ENCODE measurements at regions not wholly inside any gene's neighbourhood (a gene's known extent, or its start where the extent isn't known, plus 50 kb on each side); places are given as distances from the start of the nearest gene placed in this dataset.

GRCh38 chr18:11260961-11261461 is 111.6 kb upstream of the PIEZO2 start:
- Histone ChIP-seq H3K4me3 (no peak overlapping the region), H3K27ac (no peak overlapping the region), H3K27me3 (no peaks in the 10 kb centered on the region), H3K9me3 (peaks cover 0 to 23% (median 15%) of the 10 kb centered on the region in 4 donors), H3K36me3 (no peaks in the 10 kb centered on the region), H3K4me1 (no peaks in the 10 kb centered on the region)
- no peak for TF ChIP-seq POLR2A (IDR thresholded peaks at IDR 0.05)
- TF ChIP-seq POLR2AphosphoS5 (IDR thresholded peaks at IDR 0.05): no peak
- no peak for TF ChIP-seq EP300 (IDR thresholded peaks at IDR 0.05)
- TF ChIP-seq, protein P1, sequence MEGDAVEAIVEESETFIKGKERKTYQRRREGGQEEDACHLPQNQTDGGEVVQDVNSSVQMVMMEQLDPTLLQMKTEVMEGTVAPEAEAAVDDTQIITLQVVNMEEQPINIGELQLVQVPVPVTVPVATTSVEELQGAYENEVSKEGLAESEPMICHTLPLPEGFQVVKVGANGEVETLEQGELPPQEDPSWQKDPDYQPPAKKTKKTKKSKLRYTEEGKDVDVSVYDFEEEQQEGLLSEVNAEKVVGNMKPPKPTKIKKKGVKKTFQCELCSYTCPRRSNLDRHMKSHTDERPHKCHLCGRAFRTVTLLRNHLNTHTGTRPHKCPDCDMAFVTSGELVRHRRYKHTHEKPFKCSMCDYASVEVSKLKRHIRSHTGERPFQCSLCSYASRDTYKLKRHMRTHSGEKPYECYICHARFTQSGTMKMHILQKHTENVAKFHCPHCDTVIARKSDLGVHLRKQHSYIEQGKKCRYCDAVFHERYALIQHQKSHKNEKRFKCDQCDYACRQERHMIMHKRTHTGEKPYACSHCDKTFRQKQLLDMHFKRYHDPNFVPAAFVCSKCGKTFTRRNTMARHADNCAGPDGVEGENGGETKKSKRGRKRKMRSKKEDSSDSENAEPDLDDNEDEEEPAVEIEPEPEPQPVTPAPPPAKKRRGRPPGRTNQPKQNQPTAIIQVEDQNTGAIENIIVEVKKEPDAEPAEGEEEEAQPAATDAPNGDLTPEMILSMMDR (IDR thresholded peaks at IDR 0.05): no peak
- peak in 1 of 2 donors; percentile 12 for DNase-seq
- intact Hi-C loops (cut with DNase I; ENCODE audit: low total_unique reads): no loop called here
- 74 to 83% (median 75%) methylated on average over 3 of the region's 3 CpGs for WGBS, 5 donors

- 50 to 62% (median 57%) methylated on average over 10 of the region's 10 CpGs for WGBS, 5 donors
- Histone ChIP-seq H3K36me3 (no peaks in the 10 kb centered on the region), H3K4me1 (no peaks in the 10 kb centered on the region), H3K4me3 (no peak overlapping the region), H3K27me3 (no peaks in the 10 kb centered on the region), H3K9me3 (peaks cover 0 to 18% (median 12%) of the 10 kb centered on the region in 4 donors), H3K27ac (no peak overlapping the region)
- intact Hi-C loops (cut with DNase I; ENCODE audit: low total_unique reads): no loop called here
- TF ChIP-seq POLR2AphosphoS5 (IDR thresholded peaks at IDR 0.05): no peak
- TF ChIP-seq, protein P1 (IDR thresholded peaks at IDR 0.05): no peak
- no peak for TF ChIP-seq POLR2A (IDR thresholded peaks at IDR 0.05)
- TF ChIP-seq EP300 (IDR thresholded peaks at IDR 0.05): no peak
- DNase-seq: peak in 1 of 2 donors; percentile 43
Measured at GRCh38 chr18:11259469-11260150, 110.2 kb upstream of the PIEZO2 start.

DNA sequence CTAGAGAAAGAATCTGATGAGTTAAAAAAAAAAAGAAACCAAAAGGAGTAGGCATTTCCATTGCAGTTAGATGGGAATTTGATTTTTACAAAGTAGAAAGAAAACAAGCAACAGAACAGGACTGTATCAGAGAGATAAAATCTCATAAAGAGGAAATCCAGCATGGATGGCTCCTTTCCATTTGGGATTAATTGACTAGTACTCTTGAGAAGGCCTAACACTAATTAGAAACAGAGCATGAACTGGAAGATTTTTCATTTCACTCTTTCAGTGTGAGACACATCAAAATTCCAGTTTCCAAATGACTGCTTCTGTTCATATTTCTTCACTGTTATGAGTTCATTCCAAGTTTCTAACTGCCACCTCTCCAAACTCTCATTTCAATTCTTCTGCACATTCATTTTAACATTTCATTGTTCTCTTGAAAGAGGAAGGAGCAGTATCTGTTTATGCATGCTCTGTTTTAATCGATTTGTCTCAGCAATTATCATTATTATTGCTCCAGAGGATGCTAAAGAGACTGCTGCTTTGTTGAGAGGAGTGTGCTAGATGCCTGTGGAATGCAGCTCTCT is 108.8 kb upstream of the PIEZO2 start:
- intact Hi-C loops (cut with DNase I; ENCODE audit: low total_unique reads): no loop called here
- Histone ChIP-seq H3K9me3 (peaks cover 0 to 6% (median 2%) of the 10 kb centered on the region in 4 donors), H3K27ac (no peak overlapping the region), H3K4me3 (no peak overlapping the region), H3K4me1 (no peaks in the 10 kb centered on the region), H3K36me3 (no peaks in the 10 kb centered on the region), H3K27me3 (no peaks in the 10 kb centered on the region)
- DNase-seq: peak in 1 of 2 donors; percentile 11
- 57 to 66% (median 60%) methylated on average over 1 of the region's 1 CpG for WGBS, 5 donors
- TF ChIP-seq POLR2AphosphoS5 (IDR thresholded peaks at IDR 0.05): no peak
- no peak for TF ChIP-seq POLR2A (IDR thresholded peaks at IDR 0.05)
- TF ChIP-seq, protein P1 (IDR thresholded peaks at IDR 0.05): no peak
- TF ChIP-seq EP300 (IDR thresholded peaks at IDR 0.05): no peak

DNA sequence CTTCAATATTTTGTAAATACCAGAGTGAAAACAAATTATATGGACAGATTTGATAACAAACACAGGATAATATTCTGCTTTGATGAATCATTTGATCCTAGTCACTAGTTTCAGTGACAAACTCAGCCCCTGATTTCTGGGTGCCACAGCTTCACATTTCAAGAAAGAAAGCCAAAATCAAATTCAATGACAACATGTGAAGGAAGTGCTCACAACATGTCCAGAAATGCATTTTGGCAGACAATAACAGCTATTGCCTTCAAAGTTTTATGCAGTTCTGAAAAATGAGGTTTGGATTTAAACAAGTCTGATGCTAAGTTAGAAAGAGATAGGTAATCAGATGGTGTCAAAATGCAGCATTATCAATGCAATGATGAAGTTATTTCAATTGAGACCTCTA is 106.9 kb upstream of the PIEZO2 start:
- Histone ChIP-seq H3K27ac (no peak overlapping the region), H3K4me3 (no peak overlapping the region), H3K9me3 (no peaks in the 10 kb centered on the region), H3K36me3 (no peaks in the 10 kb centered on the region), H3K4me1 (no peaks in the 10 kb centered on the region), H3K27me3 (no peaks in the 10 kb centered on the region)
- intact Hi-C loops (cut with DNase I; ENCODE audit: low total_unique reads): no loop called here
- TF ChIP-seq POLR2A (IDR thresholded peaks at IDR 0.05) (no peak), EP300 (IDR thresholded peaks at IDR 0.05) (no peak), POLR2AphosphoS5 (IDR thresholded peaks at IDR 0.05) (no peak)
- TF ChIP-seq, protein P1 (IDR thresholded peaks at IDR 0.05): no peak
- DNase-seq: no peak
